AG10803 (cell line): ENCODE measurements at regions not wholly inside any gene's neighbourhood (a gene's known extent, or its start where the extent isn't known, plus 50 kb on each side); places are given as distances from the start of the nearest gene placed in this dataset.

ENCODE experiments used
- DNase-seq: peaks from one replicate; pipeline ENCODE4 v3.0.0; 2010; ENCODE audit warnings: low read depth
- H3K4me3 ChIP-seq: 2 replicates; pipeline ENCODE4 v1.5.1; 2011; ENCODE audit warnings: mild to moderate bottlenecking, low read length, control low read depth
- TF ChIP-seq, protein P1 (sequence below): conservative IDR thresholded peaks from 2 replicates; pipeline ENCODE4 v1.5.1; 2011; ENCODE audit warnings: mild to moderate bottlenecking, low read length, control low read depth, inconsistent platforms

DNA sequence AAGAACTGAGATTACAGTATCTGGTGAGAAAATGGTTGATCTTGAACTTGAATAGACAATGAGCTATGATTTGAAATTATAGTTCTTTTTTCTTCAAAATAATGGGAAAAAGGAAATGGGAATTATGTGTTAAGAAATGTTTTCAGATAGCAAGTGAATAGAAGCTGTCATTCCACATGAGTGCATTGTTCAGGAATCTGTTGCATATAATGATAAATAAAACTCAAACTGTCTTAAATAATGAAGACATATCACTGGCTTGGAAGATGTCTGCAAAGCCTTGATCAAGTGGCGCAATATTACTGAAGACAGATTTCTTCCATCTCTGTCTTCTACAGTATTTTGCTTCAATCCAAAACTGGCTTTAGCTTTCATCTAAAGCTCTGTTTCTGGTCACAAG is 479.3 kb upstream of the ZFP42 start:
- TF ChIP-seq, protein P1, sequence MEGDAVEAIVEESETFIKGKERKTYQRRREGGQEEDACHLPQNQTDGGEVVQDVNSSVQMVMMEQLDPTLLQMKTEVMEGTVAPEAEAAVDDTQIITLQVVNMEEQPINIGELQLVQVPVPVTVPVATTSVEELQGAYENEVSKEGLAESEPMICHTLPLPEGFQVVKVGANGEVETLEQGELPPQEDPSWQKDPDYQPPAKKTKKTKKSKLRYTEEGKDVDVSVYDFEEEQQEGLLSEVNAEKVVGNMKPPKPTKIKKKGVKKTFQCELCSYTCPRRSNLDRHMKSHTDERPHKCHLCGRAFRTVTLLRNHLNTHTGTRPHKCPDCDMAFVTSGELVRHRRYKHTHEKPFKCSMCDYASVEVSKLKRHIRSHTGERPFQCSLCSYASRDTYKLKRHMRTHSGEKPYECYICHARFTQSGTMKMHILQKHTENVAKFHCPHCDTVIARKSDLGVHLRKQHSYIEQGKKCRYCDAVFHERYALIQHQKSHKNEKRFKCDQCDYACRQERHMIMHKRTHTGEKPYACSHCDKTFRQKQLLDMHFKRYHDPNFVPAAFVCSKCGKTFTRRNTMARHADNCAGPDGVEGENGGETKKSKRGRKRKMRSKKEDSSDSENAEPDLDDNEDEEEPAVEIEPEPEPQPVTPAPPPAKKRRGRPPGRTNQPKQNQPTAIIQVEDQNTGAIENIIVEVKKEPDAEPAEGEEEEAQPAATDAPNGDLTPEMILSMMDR, result no peak
- no peak for DNase-seq
- H3K4me3 ChIP-seq, result no peak overlapping the region

- TF ChIP-seq, protein P1, result no peak
- no peak overlapping the region for H3K4me3 ChIP-seq
These were observed 453.9 kb upstream of the ZFP42 start for GRCh38 chr4:187541666-187542065.

GRCh38 chr4:187544461-187545053 is 451.0 kb upstream of the ZFP42 start:
- DNase-seq, result no peak
- no peak overlapping the region for H3K4me3 ChIP-seq
- TF ChIP-seq, protein P1, result no peak

More at GRCh38 chr4:187541666-187542065, 453.9 kb upstream of the ZFP42 start:
- peak; percentile 73 for DNase-seq

DNA sequence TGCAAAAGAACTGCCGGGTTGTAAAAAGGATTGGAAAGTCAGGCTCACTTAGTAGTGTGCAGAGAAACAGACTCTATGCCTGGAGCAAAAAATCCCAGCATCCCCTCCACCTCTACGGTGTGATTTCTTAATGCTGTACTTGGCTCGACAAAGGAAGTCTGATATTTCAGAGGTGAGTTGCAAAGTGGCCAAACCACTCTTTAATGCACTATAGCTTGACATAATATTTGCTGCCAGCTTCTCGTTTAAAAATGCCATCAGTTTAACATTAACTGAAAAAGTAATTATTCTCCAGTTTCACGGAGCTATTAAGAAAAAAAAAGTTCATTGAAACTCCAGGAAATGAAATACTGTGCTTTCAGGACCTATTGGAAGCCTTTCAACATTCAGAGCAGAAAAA is 448.3 kb upstream of the ZFP42 start:
- H3K4me3 ChIP-seq, result no peak overlapping the region
- TF ChIP-seq, protein P1, result no peak
- no peak for DNase-seq

GRCh38 chr4:187550256-187550950 is 445.2 kb upstream of the ZFP42 start:
- DNase-seq, result peak; percentile 52

GRCh38 chr4:187552781-187553180 is 442.8 kb upstream of the ZFP42 start:
- H3K4me3 ChIP-seq, result no peak overlapping the region
- DNase-seq, result no peak
- TF ChIP-seq, protein P1, result no peak

More at GRCh38 chr4:187550256-187550950, 445.2 kb upstream of the ZFP42 start:
- TF ChIP-seq, protein P1, result no peak
- H3K4me3 ChIP-seq, result no peak overlapping the region

DNA sequence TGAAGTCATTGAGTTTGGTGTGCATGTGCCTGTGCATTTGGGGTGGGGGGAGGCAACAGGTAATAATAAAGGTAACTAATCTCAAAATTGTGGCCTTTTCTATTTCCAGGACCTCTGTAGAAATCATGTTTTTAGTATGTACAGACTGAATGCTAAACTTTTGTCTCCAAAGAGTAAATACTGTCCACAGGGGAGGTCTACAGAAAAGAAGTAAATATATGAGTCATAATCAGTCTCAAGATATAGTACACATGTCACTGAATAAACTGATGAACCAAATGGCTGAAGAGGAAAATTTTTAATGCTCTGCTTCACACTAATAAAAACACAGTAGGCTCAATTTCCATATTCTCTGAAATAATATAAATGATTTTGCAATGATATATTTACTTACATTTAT is 440.4 kb upstream of the ZFP42 start:
- TF ChIP-seq, protein P1, result no peak
- H3K4me3 ChIP-seq, result no peak overlapping the region
- DNase-seq, result no peak
